ENCODE measurements at regions not wholly inside any gene's neighbourhood (a gene's known extent, or its start where the extent isn't known, plus 50 kb on each side); places are given as distances from the start of the nearest gene placed in this dataset.

- H3K27me3 ChIP-seq (replicated peaks): no peaks in the 10 kb centered on the region
- H3K27ac ChIP-seq: no peak overlapping the region
- H3K4me1 ChIP-seq (replicated peaks): peaks cover 53% of the 10 kb centered on the region
- H3K9me3 ChIP-seq (replicated peaks): no peaks in the 10 kb centered on the region
- DNase-seq (ENCODE audit: low read depth in 1 of 2, low spot score in 2 of 2): no peak
- H3K4me3 ChIP-seq: no peak overlapping the region
- no peaks in the 10 kb centered on the region for H3K36me3 ChIP-seq
Observed at GRCh38 chr1:221841983-221842335, 100.1 kb upstream of the DUSP10 start.

GRCh38 chr1:221841251-221841982, 99.5 kb upstream of the DUSP10 start:
- peaks cover 52% of the 10 kb centered on the region for H3K4me1 ChIP-seq (replicated peaks)
- H3K9me3 ChIP-seq (replicated peaks): no peaks in the 10 kb centered on the region
- no peak for DNase-seq (ENCODE audit: low read depth in 1 of 2, low spot score in 2 of 2)
- H3K36me3 ChIP-seq: no peaks in the 10 kb centered on the region
- H3K27ac ChIP-seq: no peak overlapping the region
- H3K27me3 ChIP-seq (replicated peaks): no peaks in the 10 kb centered on the region
- H3K4me3 ChIP-seq: no peak overlapping the region

- Histone ChIP-seq H3K36me3 (no peaks in the 10 kb centered on the region), H3K27ac (peak overlapping the region; percentile 47), H3K4me1 (replicated peaks) (peaks cover 45% of the 10 kb centered on the region), H3K9me3 (replicated peaks) (no peaks in the 10 kb centered on the region), H3K27me3 (replicated peaks) (no peaks in the 10 kb centered on the region), H3K4me3 (no peak overlapping the region)
- no peak for DNase-seq (ENCODE audit: low read depth in 1 of 2, low spot score in 2 of 2)
Observed at GRCh38 chr1:221840511-221841243, 98.8 kb upstream of the DUSP10 start.

- Histone ChIP-seq H3K36me3 (no peaks in the 10 kb centered on the region), H3K9me3 (replicated peaks) (no peaks in the 10 kb centered on the region), H3K27me3 (replicated peaks) (no peaks in the 10 kb centered on the region), H3K4me1 (replicated peaks) (peaks cover 37% of the 10 kb centered on the region), H3K27ac (peak overlapping the region; percentile 56), H3K4me3 (no peak overlapping the region)
- peak; percentile 75 to 90 for DNase-seq (ENCODE audit: low read depth in 1 of 2, low spot score in 2 of 2)
Observed at GRCh38 chr1:221839782-221840395, 98.0 kb upstream of the DUSP10 start.

GRCh38 chr1:221839321-221839720, 97.4 kb upstream of the DUSP10 start:
- DNase-seq (ENCODE audit: low read depth in 1 of 2, low spot score in 2 of 2): no peak
- peak overlapping the region; percentile 56 for H3K27ac ChIP-seq
- no peaks in the 10 kb centered on the region for H3K27me3 ChIP-seq (replicated peaks)
- H3K4me3 ChIP-seq: no peak overlapping the region
- H3K36me3 ChIP-seq: no peaks in the 10 kb centered on the region
- no peaks in the 10 kb centered on the region for H3K9me3 ChIP-seq (replicated peaks)
- H3K4me1 ChIP-seq (replicated peaks): peaks cover 31% of the 10 kb centered on the region

- H3K27me3 ChIP-seq (replicated peaks): no peaks in the 10 kb centered on the region
- H3K4me1 ChIP-seq (replicated peaks): peaks cover 30% of the 10 kb centered on the region
- H3K4me3 ChIP-seq: no peak overlapping the region
- no peaks in the 10 kb centered on the region for H3K9me3 ChIP-seq (replicated peaks)
- no peaks in the 10 kb centered on the region for H3K36me3 ChIP-seq
- H3K27ac ChIP-seq: no peak overlapping the region
- DNase-seq (ENCODE audit: low read depth in 1 of 2, low spot score in 2 of 2): no peak
Observed at GRCh38 chr1:221837896-221838295, 96.0 kb upstream of the DUSP10 start.

GRCh38 chr1:221834698-221835513, 93.0 kb upstream of the DUSP10 start:
- no peak for DNase-seq (ENCODE audit: low read depth in 1 of 2, low spot score in 2 of 2)
- Histone ChIP-seq H3K27ac (no peak overlapping the region), H3K27me3 (replicated peaks) (no peaks in the 10 kb centered on the region), H3K9me3 (replicated peaks) (no peaks in the 10 kb centered on the region), H3K36me3 (no peaks in the 10 kb centered on the region), H3K4me3 (no peak overlapping the region), H3K4me1 (replicated peaks) (peaks cover 21% of the 10 kb centered on the region)

GRCh38 chr1:221832617-221833016, 90.7 kb upstream of the DUSP10 start:
- H3K9me3 ChIP-seq (replicated peaks): no peaks in the 10 kb centered on the region
- H3K27me3 ChIP-seq (replicated peaks): no peaks in the 10 kb centered on the region
- no peaks in the 10 kb centered on the region for H3K36me3 ChIP-seq
- DNase-seq (ENCODE audit: low read depth in 1 of 2, low spot score in 2 of 2): no peak
- H3K27ac ChIP-seq: no peak overlapping the region
- no peak overlapping the region for H3K4me3 ChIP-seq
- H3K4me1 ChIP-seq (replicated peaks): peaks cover 25% of the 10 kb centered on the region

GRCh38 chr1:221832151-221832550, 90.3 kb upstream of the DUSP10 start:
- H3K27ac ChIP-seq: no peak overlapping the region
- H3K4me3 ChIP-seq: no peak overlapping the region
- H3K36me3 ChIP-seq: no peaks in the 10 kb centered on the region
- no peaks in the 10 kb centered on the region for H3K27me3 ChIP-seq (replicated peaks)
- no peaks in the 10 kb centered on the region for H3K9me3 ChIP-seq (replicated peaks)
- H3K4me1 ChIP-seq (replicated peaks): peaks cover 27% of the 10 kb centered on the region
- no peak for DNase-seq (ENCODE audit: low read depth in 1 of 2, low spot score in 2 of 2)

- Histone ChIP-seq H3K36me3 (no peaks in the 10 kb centered on the region), H3K4me1 (replicated peaks) (peaks cover 38% of the 10 kb centered on the region), H3K4me3 (no peak overlapping the region)
Observed at GRCh38 chr1:221829327-221830015, 87.6 kb upstream of the DUSP10 start.

GRCh38 chr1:221827307-221827642, 85.4 kb upstream of the DUSP10 start:
- no peaks in the 10 kb centered on the region for H3K36me3 ChIP-seq
- peak overlapping the region; percentile 14; the same call in 1 of the 2 replicates for H3K27ac ChIP-seq

More at GRCh38 chr1:221829327-221830015, 87.6 kb upstream of the DUSP10 start:
- no peaks in the 10 kb centered on the region for H3K27me3 ChIP-seq (replicated peaks)
- H3K9me3 ChIP-seq (replicated peaks): no peaks in the 10 kb centered on the region
- peak; percentile 78 to 89 for DNase-seq (ENCODE audit: low read depth in 1 of 2, low spot score in 2 of 2)
- H3K27ac ChIP-seq: peak overlapping the region; percentile 61

GRCh38 chr1:221824909-221825308, 83.0 kb upstream of the DUSP10 start:
- Histone ChIP-seq H3K27me3 (replicated peaks) (no peaks in the 10 kb centered on the region), H3K4me3 (no peak overlapping the region), H3K27ac (no peak overlapping the region; the same call in 1 of the 2 replicates), H3K9me3 (replicated peaks) (no peaks in the 10 kb centered on the region), H3K36me3 (no peaks in the 10 kb centered on the region), H3K4me1 (replicated peaks) (peaks cover 39% of the 10 kb centered on the region)
- no peak for DNase-seq (ENCODE audit: low read depth in 1 of 2, low spot score in 2 of 2)

More at GRCh38 chr1:221827307-221827642, 85.4 kb upstream of the DUSP10 start:
- DNase-seq (ENCODE audit: low read depth in 1 of 2, low spot score in 2 of 2): no peak
- Histone ChIP-seq H3K4me3 (no peak overlapping the region), H3K27me3 (replicated peaks) (no peaks in the 10 kb centered on the region), H3K9me3 (replicated peaks) (no peaks in the 10 kb centered on the region), H3K4me1 (replicated peaks) (peaks cover 49% of the 10 kb centered on the region)

- Histone ChIP-seq H3K4me1 (replicated peaks) (peaks cover 31% of the 10 kb centered on the region), H3K27ac (peak overlapping the region; percentile 16), H3K36me3 (no peaks in the 10 kb centered on the region), H3K9me3 (replicated peaks) (no peaks in the 10 kb centered on the region), H3K27me3 (replicated peaks) (no peaks in the 10 kb centered on the region), H3K4me3 (no peak overlapping the region)
- DNase-seq (ENCODE audit: low read depth in 1 of 2, low spot score in 2 of 2): peak; percentile 71 to 74
Observed at GRCh38 chr1:221824025-221824424, 82.1 kb upstream of the DUSP10 start.
